HG02943 (cell line): ENCODE measurements at regions not wholly inside any gene's neighbourhood (a gene's known extent, or its start where the extent isn't known, plus 50 kb on each side); places are given as distances from the start of the nearest gene placed in this dataset.

ENCODE experiments used
- ATAC-seq: cut with Tn5 transposase; IDR thresholded peaks from one replicate; pipeline ENCODE4 v1.9.1; 2021; ENCODE audit warnings: mild to moderate bottlenecking, low read depth, moderate library complexity; ENCODE audit not compliant: unreplicated experiment

DNA sequence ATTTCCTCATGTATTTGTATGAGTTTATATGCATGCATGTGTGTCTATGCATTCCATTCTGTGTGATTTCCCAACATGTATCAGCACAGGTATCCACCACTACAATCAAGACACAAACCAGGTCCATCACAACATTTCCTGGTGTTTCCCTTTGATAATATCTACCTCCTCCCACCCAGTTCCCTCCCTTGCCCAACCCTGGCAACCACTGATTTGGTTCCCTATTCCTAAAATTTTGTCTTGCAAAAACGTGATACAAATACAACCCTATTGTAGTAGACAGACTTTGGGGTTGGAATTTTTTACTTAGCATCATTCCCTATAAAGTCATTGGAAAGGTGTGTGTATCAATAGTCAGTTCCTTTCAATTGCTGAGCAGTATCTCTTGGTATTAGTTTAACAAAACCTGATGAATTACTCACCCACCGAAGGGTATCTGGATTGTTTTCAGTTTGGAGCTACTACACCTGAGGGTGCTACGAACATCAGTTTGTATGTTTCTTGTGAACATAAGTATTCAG lies 51.8 kb upstream of the IGLL5 start:
- ATAC-seq: no peak

DNA sequence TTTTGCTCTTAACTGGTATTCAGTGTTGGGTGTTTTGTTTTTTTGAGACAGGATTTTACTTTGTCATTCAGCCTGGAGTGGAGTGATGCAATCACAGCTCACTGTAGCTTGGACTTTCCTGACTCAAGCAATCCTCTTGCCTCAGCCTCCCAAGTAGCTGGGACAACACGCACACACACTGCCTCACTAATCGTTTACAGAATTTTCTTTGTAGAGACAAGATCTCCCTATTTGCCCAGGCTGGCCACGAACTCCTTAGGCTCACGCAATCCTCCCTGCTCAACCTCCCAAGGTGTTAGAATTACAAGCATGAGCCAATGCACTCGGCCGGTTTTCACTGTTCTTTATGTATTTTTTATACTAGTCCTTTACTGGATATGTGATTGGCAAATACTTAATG lies 51.0 kb upstream of the IGLL5 start:
- no peak for ATAC-seq
